GM23338 (cell line): ENCODE measurements at regions not wholly inside any gene's neighbourhood (a gene's known extent, or its start where the extent isn't known, plus 50 kb on each side); places are given as distances from the start of the nearest gene placed in this dataset.

Experiments
- CTCF ChIP-seq, 2 experiments: fragments of 200-600 bp in 1 of 2; sonication (generic) in 1 of 2; conservative IDR thresholded peaks; 2 replicates each; pipeline versions ENCODE4 v1.5.1 to v1.6.1; 2016 to 2017; ENCODE audit warnings: antibody characterized with exemption in 2 of 2, low read depth in 2 of 2, mild to moderate bottlenecking in 2 of 2, moderate library complexity in 1 of 2
- POLR2AphosphoS5 ChIP-seq: IDR thresholded peaks from 2 replicates; pipeline ENCODE4 v1.6.1; 2016; ENCODE audit warnings: antibody characterized with exemption, low read depth
- STAT1 ChIP-seq: IDR thresholded peaks from one replicate; pipeline ENCODE4 v1.6.1; 2016; ENCODE audit warnings: antibody characterized with exemption; ENCODE audit not compliant: unreplicated experiment

DNA sequence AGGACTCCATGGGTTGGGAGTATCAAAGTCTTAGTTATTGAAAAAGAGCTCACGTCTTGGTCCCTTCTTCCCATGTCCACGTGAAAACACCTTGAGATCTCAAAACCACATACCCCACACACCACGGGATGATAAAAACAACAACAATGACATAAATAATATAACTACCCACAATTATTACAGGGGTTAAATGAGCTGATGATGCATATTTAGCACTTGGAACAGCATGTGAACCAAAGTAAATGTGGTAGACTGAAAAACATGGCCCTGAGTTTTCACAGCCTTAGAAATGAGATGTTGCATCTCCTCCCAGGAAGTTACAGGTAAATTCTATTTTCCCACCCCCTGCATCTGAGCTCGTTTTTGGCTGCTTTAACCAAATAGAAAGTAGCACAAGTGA, 208.9 kb downstream of the C16orf95 start:
- no peak for TF ChIP-seq CTCF (conservative IDR thresholded peaks at IDR 0.05; ENCODE audit: low read depth in 2 of 2)
- no peak for TF ChIP-seq POLR2AphosphoS5
- no peak for TF ChIP-seq STAT1
